Epithelial cell of esophagus (primary cell): ENCODE measurements at regions not wholly inside any gene's neighbourhood (a gene's known extent, or its start where the extent isn't known, plus 50 kb on each side); places are given as distances from the start of the nearest gene placed in this dataset.

Experiments used
- DNase-seq: peaks from one replicate; pipeline ENCODE4 v3.0.0; 2010; ENCODE audit warnings: low read depth
- H3K4me3 ChIP-seq: 2 replicates; pipeline ENCODE4 v1.5.1; 2011; ENCODE audit warnings: mild to moderate bottlenecking, low read length, control low read depth
- CTCF ChIP-seq: IDR thresholded peaks from 2 replicates; pipeline ENCODE4 v1.5.1; 2011; ENCODE audit warnings: low read depth, mild to moderate bottlenecking, low read length, control low read depth, inconsistent platforms; ENCODE audit not compliant: insufficient read depth; ENCODE audit errors: missing control alignments

GRCh38 chr4:14446904-14447303 lies 555.4 kb upstream of the CPEB2 start:
- no peak overlapping the region for H3K4me3 ChIP-seq
- no peak for DNase-seq
- no peak for TF ChIP-seq CTCF

- no peak for TF ChIP-seq CTCF
- no peak for DNase-seq
- H3K4me3 ChIP-seq: no peak overlapping the region
These were observed 553.0 kb upstream of the CPEB2 start for GRCh38 chr4:14449308-14449707.

- H3K4me3 ChIP-seq: no peak overlapping the region
These were observed 550.3 kb upstream of the CPEB2 start for GRCh38 chr4:14452001-14452400.

GRCh38 chr4:14452764-14453163 lies 549.5 kb upstream of the CPEB2 start:
- no peak for DNase-seq
- TF ChIP-seq CTCF: no peak
- no peak overlapping the region for H3K4me3 ChIP-seq

More at GRCh38 chr4:14452001-14452400, 550.3 kb upstream of the CPEB2 start:
- no peak for TF ChIP-seq CTCF
- no peak for DNase-seq

GRCh38 chr4:14458463-14458862 lies 543.8 kb upstream of the CPEB2 start:
- no peak overlapping the region for H3K4me3 ChIP-seq
- no peak for TF ChIP-seq CTCF
- DNase-seq: no peak

- no peak for TF ChIP-seq CTCF
- no peak for DNase-seq
- no peak overlapping the region for H3K4me3 ChIP-seq
These were observed 537.2 kb upstream of the CPEB2 start for GRCh38 chr4:14465057-14465456.

- H3K4me3 ChIP-seq: no peak overlapping the region
- no peak for DNase-seq
- TF ChIP-seq CTCF: no peak
These were observed 536.8 kb upstream of the CPEB2 start for GRCh38 chr4:14465507-14465906.
